ENCODE measurements at regions not wholly inside any gene's neighbourhood (a gene's known extent, or its start where the extent isn't known, plus 50 kb on each side); places are given as distances from the start of the nearest gene placed in this dataset.

- no peak for DNase-seq
- 65 to 75% methylated on average over 2 of the region's 2 CpGs for WGBS, 2 donors (ENCODE audit: low coverage in 1 of 2)
- H3K9me3 ChIP-seq, result no peaks in the 10 kb centered on the region
- intact Hi-C loops (cut with DNase I; ENCODE audit: low total_unique reads) (no loop called here), in situ Hi-C loops (cut with MboI; ENCODE audit: low pct_ligation_motif_present in 1 of 4, low pct_unique_long_range_greater_than_20kb in 1 of 4, low sequenced_read_pairs in 3 of 4) (no loop called here)
- no peak overlapping the region for H3K4me3 ChIP-seq
- no peak overlapping the region for H3K27ac ChIP-seq
- H3K4me1 ChIP-seq, result no peaks in the 10 kb centered on the region
- TF ChIP-seq POLR2A (IDR thresholded peaks at IDR 0.05) (no peak), EP300 (IDR thresholded peaks at IDR 0.05; ENCODE audit: low read depth) (no peak), POLR2AphosphoS5 (IDR thresholded peaks at IDR 0.05) (no peak), CTCF (IDR thresholded peaks at IDR 0.05) (no peak)
- peaks cover 3% of the 10 kb centered on the region for H3K27me3 ChIP-seq
- no peaks in the 10 kb centered on the region for H3K36me3 ChIP-seq
Measured at GRCh38 chr17:73938706-73939105, 264.8 kb upstream of the RPL38 start.

- H3K27ac ChIP-seq, result no peak overlapping the region
- H3K27me3 ChIP-seq, result peaks cover 3% of the 10 kb centered on the region
- no peaks in the 10 kb centered on the region for H3K4me1 ChIP-seq
- in situ Hi-C loops (cut with MboI; ENCODE audit: low pct_ligation_motif_present in 1 of 4, low pct_unique_long_range_greater_than_20kb in 1 of 4, low sequenced_read_pairs in 3 of 4), result no loop called here
- H3K4me3 ChIP-seq, result no peak overlapping the region
- no peak for DNase-seq
- intact Hi-C loops (cut with DNase I; ENCODE audit: low total_unique reads), result no loop called here
- H3K36me3 ChIP-seq, result no peaks in the 10 kb centered on the region
- H3K9me3 ChIP-seq, result no peaks in the 10 kb centered on the region
- 66 to 70% methylated on average over 6 to 8 of the region's 8 CpGs for WGBS, 2 donors (ENCODE audit: low coverage in 1 of 2)
- TF ChIP-seq CTCF (IDR thresholded peaks at IDR 0.05) (no peak), EP300 (IDR thresholded peaks at IDR 0.05; ENCODE audit: low read depth) (no peak), POLR2AphosphoS5 (IDR thresholded peaks at IDR 0.05) (no peak), POLR2A (IDR thresholded peaks at IDR 0.05) (no peak)
Measured at GRCh38 chr17:73939806-73940205, 263.7 kb upstream of the RPL38 start.

DNA sequence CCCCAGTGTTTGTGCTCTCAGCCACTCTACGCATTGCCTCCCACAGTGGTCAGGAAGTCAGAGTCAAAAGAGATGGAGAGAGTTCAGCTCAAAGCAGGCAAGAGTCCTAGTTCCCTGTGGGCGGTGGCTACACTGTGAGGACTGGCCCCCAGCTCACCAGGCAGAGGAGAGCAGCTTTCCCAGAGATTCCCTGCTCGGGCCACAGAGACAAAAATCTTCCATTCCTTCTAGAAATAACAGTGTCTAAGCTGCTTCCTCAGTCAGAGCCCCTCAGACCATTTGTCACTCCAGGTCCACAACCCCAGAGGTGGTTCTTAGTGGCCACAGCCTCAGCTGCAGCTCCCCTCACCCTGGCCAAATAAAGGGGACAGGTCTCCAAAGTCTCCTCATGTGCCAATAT, 263.0 kb upstream of the RPL38 start:
- 71% methylated on average over 3 of the region's 3 CpGs; no CpG with 5 or more reads in 1 of the 2 donors for WGBS, 2 donors (ENCODE audit: low coverage in 1 of 2)
- TF ChIP-seq EP300 (IDR thresholded peaks at IDR 0.05; ENCODE audit: low read depth), result no peak
- no peak for TF ChIP-seq CTCF (IDR thresholded peaks at IDR 0.05)
- no peak for TF ChIP-seq POLR2AphosphoS5 (IDR thresholded peaks at IDR 0.05)
- no peak for TF ChIP-seq POLR2A (IDR thresholded peaks at IDR 0.05)
- Histone ChIP-seq H3K27ac (no peak overlapping the region), H3K4me3 (no peak overlapping the region), H3K27me3 (peaks cover 3% of the 10 kb centered on the region), H3K36me3 (no peaks in the 10 kb centered on the region), H3K4me1 (no peaks in the 10 kb centered on the region), H3K9me3 (no peaks in the 10 kb centered on the region)
- no peak for DNase-seq
- in situ Hi-C loops (cut with MboI; ENCODE audit: low pct_ligation_motif_present in 1 of 4, low pct_unique_long_range_greater_than_20kb in 1 of 4, low sequenced_read_pairs in 3 of 4), result no loop called here
- intact Hi-C loops (cut with DNase I; ENCODE audit: low total_unique reads), result no loop called here

DNA sequence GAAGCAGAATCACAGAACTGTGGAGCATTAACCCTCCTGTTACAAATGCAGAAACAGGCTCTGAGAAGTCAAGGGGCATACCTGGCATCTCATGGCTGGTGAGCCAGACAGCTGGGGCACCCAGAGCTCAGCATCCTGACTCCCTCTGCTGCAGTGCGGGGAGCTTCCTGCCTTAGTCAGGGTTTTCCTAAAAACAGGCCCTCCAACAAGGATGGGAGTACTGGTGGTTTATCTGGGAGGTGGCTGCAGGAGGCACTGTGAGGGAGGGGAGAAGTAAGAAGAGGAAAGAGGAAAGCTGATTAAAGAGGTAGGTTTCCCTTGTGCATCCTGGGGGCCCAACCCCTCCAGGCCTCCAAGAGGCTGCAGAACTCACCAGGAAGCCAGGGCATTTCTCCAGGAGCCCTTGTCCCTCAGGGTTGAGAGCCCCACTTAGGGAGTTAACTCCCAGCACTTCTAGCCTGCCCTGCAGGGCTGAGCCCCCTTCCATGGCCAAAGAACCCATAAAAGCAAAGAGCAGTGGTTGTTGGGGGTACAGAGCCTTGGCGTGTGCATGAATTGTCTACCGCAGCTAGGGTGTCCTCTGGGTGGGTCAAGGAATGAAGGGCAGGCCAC, 261.5 kb upstream of the RPL38 start:
- TF ChIP-seq EP300 (IDR thresholded peaks at IDR 0.05; ENCODE audit: low read depth) (no peak), POLR2A (IDR thresholded peaks at IDR 0.05) (no peak), CTCF (IDR thresholded peaks at IDR 0.05) (no peak), POLR2AphosphoS5 (IDR thresholded peaks at IDR 0.05) (no peak)
- DNase-seq, result no peak
- intact Hi-C loops (cut with DNase I; ENCODE audit: low total_unique reads), result no loop called here
- Histone ChIP-seq H3K27me3 (peaks cover 3% of the 10 kb centered on the region), H3K4me1 (no peaks in the 10 kb centered on the region), H3K36me3 (no peaks in the 10 kb centered on the region), H3K4me3 (no peak overlapping the region), H3K9me3 (no peaks in the 10 kb centered on the region), H3K27ac (no peak overlapping the region)
- in situ Hi-C loops (cut with MboI; ENCODE audit: low pct_ligation_motif_present in 1 of 4, low pct_unique_long_range_greater_than_20kb in 1 of 4, low sequenced_read_pairs in 3 of 4), result no loop called here
- 98 to 100% methylated on average over 1 to 3 of the region's 3 CpGs for WGBS, 2 donors (ENCODE audit: low coverage in 1 of 2)

Measured in transverse colon (tissue), 4 donors.